Myocyte (in vitro differentiated cells): ENCODE measurements at regions not wholly inside any gene's neighbourhood (a gene's known extent, or its start where the extent isn't known, plus 50 kb on each side); places are given as distances from the start of the nearest gene placed in this dataset.

Experiments used
- DNase-seq: peaks from one replicate; pipeline ENCODE4 v3.0.0-alpha.2; 2012; ENCODE audit warnings: low read depth

DNA sequence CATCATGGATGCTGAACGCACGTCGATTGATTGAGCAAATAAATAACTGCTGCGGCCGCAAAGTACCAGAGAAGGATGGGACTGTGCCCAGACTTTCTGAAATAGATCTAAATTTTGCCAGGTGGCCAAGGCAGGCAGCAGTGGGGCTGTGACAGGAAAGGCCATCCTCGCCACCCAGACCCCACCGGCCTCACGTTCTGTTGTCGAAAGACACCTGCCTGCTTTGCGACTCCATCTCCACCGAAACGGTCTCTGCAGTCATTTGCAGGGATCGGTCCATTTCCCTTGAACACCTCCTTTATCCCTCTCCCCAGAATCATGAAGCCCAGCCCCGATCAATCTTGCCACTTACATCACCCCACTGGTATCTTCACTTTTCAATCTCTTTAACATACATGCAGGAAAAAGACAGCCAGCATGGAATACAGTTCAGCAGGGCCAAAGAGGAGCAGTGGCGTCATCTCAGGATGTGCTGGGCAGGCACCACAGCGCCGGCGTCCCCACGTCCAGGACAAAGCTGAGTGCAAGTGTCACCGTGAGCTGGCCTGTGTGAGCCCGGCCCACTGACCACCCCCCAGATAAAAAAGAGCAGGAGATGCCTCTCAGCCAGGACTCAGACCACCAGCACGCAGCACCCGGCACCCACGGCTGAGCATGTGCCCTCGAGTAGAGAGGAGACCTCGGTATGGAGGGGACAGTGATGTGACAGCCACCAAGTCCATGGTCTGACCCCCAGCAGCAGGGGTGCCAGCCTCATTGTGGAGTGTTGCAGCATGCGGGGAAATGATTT, 610.3 kb downstream of the TBC1D22A start:
- DNase-seq, result no peak

GRCh38 chr22:47372111-47372581, 609.7 kb downstream of the TBC1D22A start:
- no peak for DNase-seq

DNA sequence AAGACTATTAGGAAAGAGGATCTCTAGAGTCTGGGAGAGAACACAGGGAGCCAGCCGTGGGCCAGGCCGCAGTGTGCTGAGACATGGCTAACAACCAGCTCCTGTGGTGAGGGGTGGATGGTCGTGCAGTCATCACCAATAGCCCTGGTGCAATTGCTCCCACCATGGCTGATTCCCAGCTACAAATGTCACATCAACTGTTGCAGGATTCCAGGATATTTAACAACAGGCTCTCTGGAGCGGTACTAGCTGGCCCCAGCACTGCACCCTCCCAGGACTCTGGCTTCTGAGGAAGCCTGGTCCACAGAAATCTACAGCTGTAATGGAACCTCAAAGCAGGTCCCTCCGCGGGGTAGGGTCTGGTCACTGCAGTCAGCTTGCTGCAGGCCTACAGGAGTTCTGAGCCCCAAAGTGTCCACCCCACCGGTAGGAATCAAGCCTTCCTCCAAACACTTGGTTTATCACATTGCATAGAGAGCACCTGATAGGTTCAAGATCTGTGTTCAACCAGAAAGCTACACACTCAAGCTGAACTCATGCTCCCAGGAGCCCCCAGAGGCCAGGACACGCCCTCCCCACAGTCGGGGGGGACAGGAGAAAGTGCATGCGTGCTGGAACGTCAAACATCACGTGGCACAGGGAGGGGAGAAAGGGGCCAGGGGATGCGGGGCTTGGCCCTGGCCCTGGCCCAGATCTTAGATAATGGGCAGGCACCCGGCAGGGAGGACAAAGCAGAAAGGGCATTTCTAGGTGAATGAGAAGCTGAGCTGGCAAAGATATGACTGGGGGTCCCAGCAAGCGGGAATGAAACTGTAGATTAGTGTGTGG, 609.0 kb downstream of the TBC1D22A start:
- peak; percentile 12 for DNase-seq

- no peak for DNase-seq
Measured at GRCh38 chr22:47370448-47371262, 608.2 kb downstream of the TBC1D22A start.

DNA sequence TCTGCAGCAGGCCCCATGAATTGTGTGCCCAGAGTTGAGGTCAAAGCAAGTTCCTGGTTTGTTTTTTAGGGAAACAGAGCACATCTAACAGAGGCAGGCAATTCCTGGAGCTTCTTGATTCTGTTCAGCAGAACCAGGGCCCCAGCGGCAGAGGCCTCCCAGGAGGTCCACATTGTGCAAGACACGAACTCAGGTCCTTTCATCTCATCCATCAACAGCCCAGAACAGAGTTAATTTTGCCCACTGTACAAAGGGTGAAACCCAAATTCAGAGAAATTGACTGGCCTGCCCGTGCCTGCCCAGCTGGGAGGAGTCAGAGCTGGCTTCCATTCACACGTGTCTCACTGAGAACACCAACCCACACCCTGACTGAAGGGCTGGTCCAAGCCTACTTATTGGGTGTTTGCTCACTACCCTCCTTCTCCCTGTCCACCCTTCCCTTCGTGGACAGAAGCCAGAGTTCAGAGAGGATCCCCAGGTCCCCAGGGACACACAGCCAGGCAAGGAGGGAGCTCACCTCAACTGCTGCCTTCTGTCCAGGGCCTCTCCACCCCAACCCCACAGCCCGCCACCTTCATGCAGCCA, 607.1 kb downstream of the TBC1D22A start:
- no peak for DNase-seq

DNA sequence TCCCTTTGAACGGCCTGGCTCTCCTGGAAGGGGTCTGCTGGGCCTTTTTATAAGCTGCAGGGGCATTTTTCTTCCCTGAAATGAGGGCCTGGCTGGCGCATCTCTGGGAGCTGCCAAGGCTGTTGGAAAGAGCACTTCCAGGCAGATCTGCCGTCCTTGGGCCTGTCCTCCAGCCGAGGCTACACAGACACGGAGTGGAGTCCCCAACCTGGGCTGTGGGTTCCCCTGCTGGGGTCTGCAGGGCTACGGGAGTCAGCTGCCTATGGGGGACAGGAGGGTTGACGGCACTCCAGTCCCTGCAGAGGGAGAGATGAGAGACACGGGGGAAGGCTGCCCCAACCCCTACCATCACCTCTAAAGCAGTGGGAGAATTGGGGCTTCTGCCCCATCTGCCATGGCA, 606.6 kb downstream of the TBC1D22A start:
- DNase-seq, result no peak

GRCh38 chr22:47367993-47368945, 605.8 kb downstream of the TBC1D22A start:
- DNase-seq, result peak; percentile 93

DNA sequence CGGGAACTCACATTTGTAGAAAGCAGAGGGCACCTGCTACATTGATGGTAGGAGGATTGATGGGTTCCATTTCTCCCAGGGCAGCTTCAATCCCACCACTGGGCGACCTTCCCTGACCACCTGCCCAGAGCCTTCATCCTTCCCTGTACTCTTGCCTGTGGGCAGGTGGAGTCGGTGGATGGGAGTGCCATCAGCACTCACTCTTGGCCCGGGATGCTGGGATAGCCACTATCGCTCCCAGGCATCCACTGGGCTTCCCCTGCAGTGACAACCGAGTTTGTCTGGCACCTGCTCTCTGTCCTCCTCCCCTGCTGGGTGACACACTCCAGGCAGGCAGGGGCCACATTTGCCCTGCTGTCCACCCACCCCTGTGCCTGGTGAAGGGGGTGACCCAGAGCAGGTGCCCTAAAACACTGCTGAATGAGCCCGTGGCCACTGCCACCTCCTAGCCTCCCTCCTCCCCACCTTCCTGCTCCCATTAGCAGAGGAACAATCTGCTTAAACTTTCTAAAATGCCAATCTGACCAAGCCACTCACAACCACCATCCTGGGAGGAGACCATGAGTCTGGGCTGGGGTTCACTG, 604.7 kb downstream of the TBC1D22A start:
- DNase-seq, result peak; percentile 47

DNA sequence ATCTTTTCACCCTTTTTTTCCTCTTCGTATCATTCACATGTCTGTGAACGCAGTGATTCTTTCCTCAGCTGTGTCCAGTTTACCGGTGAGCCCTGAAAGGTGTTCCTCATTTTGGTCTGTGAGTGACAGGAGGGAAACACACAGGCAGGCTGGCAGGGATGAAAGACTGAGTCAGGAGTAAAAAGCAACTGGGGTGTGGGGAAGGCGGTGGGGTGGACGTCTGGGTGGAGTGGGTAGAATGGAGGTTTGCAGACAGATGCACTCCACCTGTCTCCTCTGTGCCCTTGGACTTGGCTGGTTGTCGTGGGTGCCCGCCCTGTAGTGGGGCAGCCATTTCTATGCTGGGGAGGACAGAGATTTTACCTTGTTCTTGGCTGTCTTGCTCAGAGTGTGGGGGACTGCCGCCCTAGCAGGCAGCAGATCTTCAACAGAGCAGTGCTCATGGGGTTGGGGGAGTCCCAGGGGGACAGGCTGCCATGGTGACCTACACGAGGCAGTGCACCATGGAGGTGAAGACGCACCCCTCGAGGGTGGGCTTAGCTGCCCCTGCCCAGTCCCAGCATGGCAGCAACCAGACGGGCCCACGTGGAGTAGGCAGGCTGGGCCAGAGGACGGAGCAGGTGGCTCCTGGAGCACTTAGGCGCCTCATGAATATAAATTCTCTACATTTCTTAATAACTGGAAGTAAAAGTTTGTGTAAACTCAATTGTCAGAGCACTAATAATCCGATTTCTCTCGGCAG, 603.7 kb downstream of the TBC1D22A start:
- DNase-seq, result peak; percentile 37

DNA sequence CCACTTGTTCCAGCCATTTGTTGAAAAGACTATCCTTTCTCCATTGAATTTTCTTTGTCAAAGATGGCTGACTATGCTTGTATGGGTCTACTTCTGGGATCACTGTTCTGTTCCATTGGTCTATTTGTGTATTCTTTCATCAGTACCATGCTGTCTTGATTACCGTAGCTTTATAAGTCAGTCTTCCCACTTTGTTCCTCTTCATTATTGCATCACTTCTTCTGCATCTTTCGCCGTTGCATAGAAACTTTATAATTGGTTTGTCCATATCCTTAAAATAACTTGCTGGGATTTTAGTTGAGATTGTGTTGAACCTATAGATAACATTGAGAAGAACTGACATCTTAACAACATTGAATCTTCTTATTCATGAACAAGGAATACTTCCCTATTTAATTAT, 598.8 kb downstream of the TBC1D22A start:
- no peak for DNase-seq

DNA sequence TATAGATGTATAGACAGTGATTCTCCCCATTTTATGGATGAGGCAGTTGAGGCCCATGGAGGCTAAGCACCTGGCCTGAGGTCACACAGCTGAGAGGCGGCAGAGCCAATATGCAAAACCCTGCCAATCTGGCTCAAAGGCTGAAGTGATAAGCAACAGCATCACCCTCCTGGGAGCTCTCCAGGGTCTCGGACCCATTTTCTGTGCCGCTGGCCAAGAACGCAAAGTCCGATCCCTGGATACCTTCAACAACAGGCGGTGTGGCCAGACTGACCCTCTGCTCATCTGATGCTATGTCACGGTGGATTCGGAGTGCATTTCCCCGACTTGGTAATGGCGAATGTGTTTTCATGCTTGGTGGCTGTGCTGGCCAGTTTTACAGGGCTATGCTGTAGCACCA, 595.0 kb downstream of the TBC1D22A start:
- DNase-seq, result no peak

GRCh38 chr22:47357086-47357485, 594.6 kb downstream of the TBC1D22A start:
- no peak for DNase-seq

DNA sequence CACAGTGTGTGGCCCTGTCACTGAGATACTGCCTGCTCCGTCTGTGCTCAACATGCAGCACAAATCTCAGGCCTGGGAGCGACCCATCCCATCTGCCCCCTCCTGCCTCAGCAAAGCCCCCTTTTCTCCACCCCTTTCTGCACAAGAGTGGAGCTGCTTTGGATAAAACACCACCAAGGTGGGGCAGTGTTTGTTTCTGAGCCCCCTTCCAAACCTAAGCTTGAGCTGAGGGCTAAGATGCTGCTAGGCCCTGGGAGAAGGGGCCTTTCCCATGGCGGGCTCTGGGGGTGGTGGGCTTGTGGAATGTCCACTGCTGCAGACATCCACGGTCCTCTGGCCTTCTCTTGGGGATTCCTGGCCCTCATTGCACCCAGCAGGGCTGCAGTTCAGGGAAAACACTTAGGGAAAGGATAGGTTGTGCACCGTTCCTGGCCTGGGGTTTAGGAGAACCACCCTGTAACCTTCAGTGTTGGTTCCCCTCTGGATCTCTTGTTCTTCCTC, 594.1 kb downstream of the TBC1D22A start:
- DNase-seq, result no peak

- no peak for DNase-seq
Measured at GRCh38 chr22:47355776-47356510, 593.5 kb downstream of the TBC1D22A start.

DNA sequence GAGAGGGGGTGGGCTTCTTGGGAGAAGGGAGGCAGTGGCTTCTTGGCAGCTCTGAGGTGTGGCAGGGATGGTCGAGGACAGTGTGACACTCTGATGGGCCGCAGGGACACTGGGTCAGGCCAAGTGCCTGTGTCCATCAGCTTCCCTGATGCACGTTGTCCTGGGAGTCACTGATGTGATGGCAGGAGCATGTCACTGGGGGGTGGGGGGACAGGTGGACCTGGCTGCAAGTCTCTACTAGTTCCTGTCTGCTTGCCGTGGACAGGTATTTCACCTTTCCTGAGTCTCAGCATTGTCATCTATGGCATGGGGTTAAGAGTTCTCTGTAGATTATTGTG, 592.9 kb downstream of the TBC1D22A start:
- no peak for DNase-seq

- DNase-seq, result no peak
Measured at GRCh38 chr22:47354668-47355387, 592.4 kb downstream of the TBC1D22A start.

- DNase-seq, result no peak
Measured at GRCh38 chr22:47352920-47353700, 590.7 kb downstream of the TBC1D22A start.
